ENCODE measurements at regions not wholly inside any gene's neighbourhood (a gene's known extent, or its start where the extent isn't known, plus 50 kb on each side); places are given as distances from the start of the nearest gene placed in this dataset.

GRCh38 chrX:35416782-35417181 lies 381.4 kb upstream of the MAGEB16 start:
- H3K4me1 ChIP-seq (ENCODE audit: control insufficient read depth, insufficient read depth, low read length), result no peaks in the 10 kb centered on the region
- ATAC-seq, result no peak
- no peak overlapping the region for H3K27ac ChIP-seq (ENCODE audit: low read length)
- H3K4me3 ChIP-seq (ENCODE audit: low read depth in 2 of 2, low read length in 2 of 2), result no peak overlapping the region
- intact Hi-C loops (cut with micrococcal nuclease; ENCODE audit: unreplicated experiment) (no loop called here), in situ Hi-C loops (cut with HindIII; ENCODE audit: low pct_unique_long_range_greater_than_20kb, low sequenced_read_pairs) (no loop called here)
- no peaks in the 10 kb centered on the region for H3K27me3 ChIP-seq (ENCODE audit: control insufficient read depth, insufficient read depth, low read length)
- H3K9me3 ChIP-seq (ENCODE audit: control insufficient read depth, insufficient read depth, low read depth, low read length), result no peaks in the 10 kb centered on the region
- BruUV-seq (replicated peaks), result no TSS peak
- no peaks in the 10 kb centered on the region for H3K36me3 ChIP-seq (ENCODE audit: control insufficient read depth, insufficient read depth, low read length)
- TF ChIP-seq, protein P1, sequence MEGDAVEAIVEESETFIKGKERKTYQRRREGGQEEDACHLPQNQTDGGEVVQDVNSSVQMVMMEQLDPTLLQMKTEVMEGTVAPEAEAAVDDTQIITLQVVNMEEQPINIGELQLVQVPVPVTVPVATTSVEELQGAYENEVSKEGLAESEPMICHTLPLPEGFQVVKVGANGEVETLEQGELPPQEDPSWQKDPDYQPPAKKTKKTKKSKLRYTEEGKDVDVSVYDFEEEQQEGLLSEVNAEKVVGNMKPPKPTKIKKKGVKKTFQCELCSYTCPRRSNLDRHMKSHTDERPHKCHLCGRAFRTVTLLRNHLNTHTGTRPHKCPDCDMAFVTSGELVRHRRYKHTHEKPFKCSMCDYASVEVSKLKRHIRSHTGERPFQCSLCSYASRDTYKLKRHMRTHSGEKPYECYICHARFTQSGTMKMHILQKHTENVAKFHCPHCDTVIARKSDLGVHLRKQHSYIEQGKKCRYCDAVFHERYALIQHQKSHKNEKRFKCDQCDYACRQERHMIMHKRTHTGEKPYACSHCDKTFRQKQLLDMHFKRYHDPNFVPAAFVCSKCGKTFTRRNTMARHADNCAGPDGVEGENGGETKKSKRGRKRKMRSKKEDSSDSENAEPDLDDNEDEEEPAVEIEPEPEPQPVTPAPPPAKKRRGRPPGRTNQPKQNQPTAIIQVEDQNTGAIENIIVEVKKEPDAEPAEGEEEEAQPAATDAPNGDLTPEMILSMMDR (IDR thresholded peaks at IDR 0.05), result no peak
- no peak for TF ChIP-seq SIN3A (IDR thresholded peaks at IDR 0.05; ENCODE audit: borderline replicate concordance, insufficient read depth, low read depth, low read length)
- TF ChIP-seq TCF7L2 (IDR thresholded peaks at IDR 0.05; ENCODE audit: low read depth, low read length), result no peak
- TF ChIP-seq, protein P2, sequence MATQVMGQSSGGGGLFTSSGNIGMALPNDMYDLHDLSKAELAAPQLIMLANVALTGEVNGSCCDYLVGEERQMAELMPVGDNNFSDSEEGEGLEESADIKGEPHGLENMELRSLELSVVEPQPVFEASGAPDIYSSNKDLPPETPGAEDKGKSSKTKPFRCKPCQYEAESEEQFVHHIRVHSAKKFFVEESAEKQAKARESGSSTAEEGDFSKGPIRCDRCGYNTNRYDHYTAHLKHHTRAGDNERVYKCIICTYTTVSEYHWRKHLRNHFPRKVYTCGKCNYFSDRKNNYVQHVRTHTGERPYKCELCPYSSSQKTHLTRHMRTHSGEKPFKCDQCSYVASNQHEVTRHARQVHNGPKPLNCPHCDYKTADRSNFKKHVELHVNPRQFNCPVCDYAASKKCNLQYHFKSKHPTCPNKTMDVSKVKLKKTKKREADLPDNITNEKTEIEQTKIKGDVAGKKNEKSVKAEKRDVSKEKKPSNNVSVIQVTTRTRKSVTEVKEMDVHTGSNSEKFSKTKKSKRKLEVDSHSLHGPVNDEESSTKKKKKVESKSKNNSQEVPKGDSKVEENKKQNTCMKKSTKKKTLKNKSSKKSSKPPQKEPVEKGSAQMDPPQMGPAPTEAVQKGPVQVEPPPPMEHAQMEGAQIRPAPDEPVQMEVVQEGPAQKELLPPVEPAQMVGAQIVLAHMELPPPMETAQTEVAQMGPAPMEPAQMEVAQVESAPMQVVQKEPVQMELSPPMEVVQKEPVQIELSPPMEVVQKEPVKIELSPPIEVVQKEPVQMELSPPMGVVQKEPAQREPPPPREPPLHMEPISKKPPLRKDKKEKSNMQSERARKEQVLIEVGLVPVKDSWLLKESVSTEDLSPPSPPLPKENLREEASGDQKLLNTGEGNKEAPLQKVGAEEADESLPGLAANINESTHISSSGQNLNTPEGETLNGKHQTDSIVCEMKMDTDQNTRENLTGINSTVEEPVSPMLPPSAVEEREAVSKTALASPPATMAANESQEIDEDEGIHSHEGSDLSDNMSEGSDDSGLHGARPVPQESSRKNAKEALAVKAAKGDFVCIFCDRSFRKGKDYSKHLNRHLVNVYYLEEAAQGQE (IDR thresholded peaks at IDR 0.05; ENCODE audit: insufficient read depth in 1 of 2, low read depth in 2 of 2, low read length in 1 of 2), result no peak
- TF ChIP-seq POLR2AphosphoS5 (IDR thresholded peaks at IDR 0.05; ENCODE audit: low read depth, low read length), result no peak
- ChIA-PET POLR2A (no interaction called here), CTCF (no interaction called here)
- DNase-seq (ENCODE audit: low read depth, low spot score), result no peak

DNA sequence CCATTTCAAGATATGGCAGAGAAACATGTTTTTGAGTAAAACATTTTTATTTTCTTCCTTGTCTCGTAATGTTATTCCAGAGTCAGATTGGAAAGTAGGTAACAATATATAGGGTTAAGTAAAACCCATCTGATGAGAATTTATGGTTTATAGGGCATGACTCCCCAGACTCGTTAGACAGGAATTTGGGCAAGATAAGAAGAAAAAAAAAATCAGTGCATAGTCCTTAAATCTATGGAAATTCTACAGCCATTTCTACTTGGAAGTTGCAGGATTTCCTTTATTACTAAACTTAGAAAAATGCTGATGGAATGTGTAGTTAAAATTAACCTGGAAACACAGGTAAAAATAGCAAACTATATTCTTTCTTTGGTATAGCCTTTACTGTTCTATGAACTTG lies 366.1 kb upstream of the MAGEB16 start:
- ChIA-PET CTCF (no interaction called here), POLR2A (no interaction called here)
- H3K4me1 ChIP-seq (ENCODE audit: control insufficient read depth, insufficient read depth, low read length), result no peaks in the 10 kb centered on the region
- no peak overlapping the region for H3K4me3 ChIP-seq (ENCODE audit: low read depth in 2 of 2, low read length in 2 of 2)
- TF ChIP-seq SIN3A (IDR thresholded peaks at IDR 0.05; ENCODE audit: borderline replicate concordance, insufficient read depth, low read depth, low read length) (no peak), TCF7L2 (IDR thresholded peaks at IDR 0.05; ENCODE audit: low read depth, low read length) (no peak), POLR2AphosphoS5 (IDR thresholded peaks at IDR 0.05; ENCODE audit: low read depth, low read length) (no peak)
- TF ChIP-seq, protein P2 (IDR thresholded peaks at IDR 0.05; ENCODE audit: insufficient read depth in 1 of 2, low read depth in 2 of 2, low read length in 1 of 2), result no peak
- TF ChIP-seq, protein P1 (IDR thresholded peaks at IDR 0.05), result no peak
- H3K9me3 ChIP-seq (ENCODE audit: control insufficient read depth, insufficient read depth, low read depth, low read length), result no peaks in the 10 kb centered on the region
- no peaks in the 10 kb centered on the region for H3K36me3 ChIP-seq (ENCODE audit: control insufficient read depth, insufficient read depth, low read length)
- no TSS peak for BruUV-seq (replicated peaks)
- H3K27me3 ChIP-seq (ENCODE audit: control insufficient read depth, insufficient read depth, low read length), result no peaks in the 10 kb centered on the region
- H3K27ac ChIP-seq (ENCODE audit: low read length), result no peak overlapping the region
- in situ Hi-C loops (cut with HindIII; ENCODE audit: low pct_unique_long_range_greater_than_20kb, low sequenced_read_pairs) (no loop called here), intact Hi-C loops (cut with micrococcal nuclease; ENCODE audit: unreplicated experiment) (no loop called here)
- no peak for DNase-seq (ENCODE audit: low read depth, low spot score)
- ATAC-seq, result no peak

Data from Panc1 (cell line).